ENCODE measurements at regions not wholly inside any gene's neighbourhood (a gene's known extent, or its start where the extent isn't known, plus 50 kb on each side); places are given as distances from the start of the nearest gene placed in this dataset.

GRCh38 chr14:85247071-85247470 is 282.9 kb upstream of the FLRT2 start:
- ATAC-seq (no peak), DNase-seq (no peak)
- TF ChIP-seq CTCF (IDR thresholded peaks at IDR 0.05): no peak
- no peaks in the 10 kb centered on the region for H3K27me3 ChIP-seq
- H3K4me3 ChIP-seq: no peak overlapping the region
- intact Hi-C loops (cut with DNase I): no loop called here
- H3K27ac ChIP-seq: no peak overlapping the region
- H3K4me1 ChIP-seq: no peaks in the 10 kb centered on the region
- H3K9me3 ChIP-seq: no peaks in the 10 kb centered on the region
- H3K36me3 ChIP-seq: no peaks in the 10 kb centered on the region

GRCh38 chr14:85248881-85249635 is 280.9 kb upstream of the FLRT2 start:
- H3K27me3 ChIP-seq: no peaks in the 10 kb centered on the region
- DNase-seq: no peak
- ATAC-seq: no peak
- intact Hi-C loops (cut with DNase I): no loop called here
- TF ChIP-seq CTCF (IDR thresholded peaks at IDR 0.05): no peak
- no peaks in the 10 kb centered on the region for H3K9me3 ChIP-seq
- H3K27ac ChIP-seq: no peak overlapping the region
- no peak overlapping the region for H3K4me3 ChIP-seq
- no peaks in the 10 kb centered on the region for H3K36me3 ChIP-seq
- H3K4me1 ChIP-seq: no peaks in the 10 kb centered on the region

GRCh38 chr14:85250414-85251189 is 279.3 kb upstream of the FLRT2 start:
- no peaks in the 10 kb centered on the region for H3K36me3 ChIP-seq
- no peak overlapping the region for H3K27ac ChIP-seq
- DNase-seq (no peak), ATAC-seq (no peak)
- no peaks in the 10 kb centered on the region for H3K4me1 ChIP-seq
- no peak overlapping the region for H3K4me3 ChIP-seq
- intact Hi-C loops (cut with DNase I): no loop called here
- no peaks in the 10 kb centered on the region for H3K27me3 ChIP-seq
- no peaks in the 10 kb centered on the region for H3K9me3 ChIP-seq
- TF ChIP-seq CTCF (IDR thresholded peaks at IDR 0.05): no peak

GRCh38 chr14:85252011-85252410 is 277.9 kb upstream of the FLRT2 start:
- H3K9me3 ChIP-seq: no peaks in the 10 kb centered on the region
- H3K27ac ChIP-seq: no peak overlapping the region
- DNase-seq: no peak
- intact Hi-C loops (cut with DNase I): no loop called here
- no peaks in the 10 kb centered on the region for H3K4me1 ChIP-seq
- no peak overlapping the region for H3K4me3 ChIP-seq
- no peak for ATAC-seq
- no peaks in the 10 kb centered on the region for H3K27me3 ChIP-seq
- no peak for TF ChIP-seq CTCF (IDR thresholded peaks at IDR 0.05)
- no peaks in the 10 kb centered on the region for H3K36me3 ChIP-seq

- TF ChIP-seq CTCF (IDR thresholded peaks at IDR 0.05): no peak
- no peak for DNase-seq
These were observed 275.2 kb upstream of the FLRT2 start for GRCh38 chr14:85254711-85255110.

More at GRCh38 chr14:85254711-85255110, 275.2 kb upstream of the FLRT2 start:
- H3K9me3 ChIP-seq: no peaks in the 10 kb centered on the region
- H3K27ac ChIP-seq: no peak overlapping the region
- H3K27me3 ChIP-seq: no peaks in the 10 kb centered on the region
- H3K4me1 ChIP-seq: no peaks in the 10 kb centered on the region
- H3K4me3 ChIP-seq: no peak overlapping the region
- no peak for ATAC-seq
- intact Hi-C loops (cut with DNase I): no loop called here
- H3K36me3 ChIP-seq: no peaks in the 10 kb centered on the region
